ENCODE measurements at regions not wholly inside any gene's neighbourhood (a gene's known extent, or its start where the extent isn't known, plus 50 kb on each side); places are given as distances from the start of the nearest gene placed in this dataset.

- TF ChIP-seq POLR2A (IDR thresholded peaks at IDR 0.05): no peak
- TF ChIP-seq CTCF (IDR thresholded peaks at IDR 0.05): no peak
Observed at GRCh38 chr15:77682564-77682963, 49.9 kb upstream of the LINGO1 start.
